LHCN-M2 (cell line): ENCODE measurements at regions not wholly inside any gene's neighbourhood (a gene's known extent, or its start where the extent isn't known, plus 50 kb on each side); places are given as distances from the start of the nearest gene placed in this dataset.

ENCODE experiments used
- DNase-seq: peaks from one replicate; pipeline ENCODE4 v3.0.0-alpha.2; 2012; ENCODE audit warnings: low read depth

DNA sequence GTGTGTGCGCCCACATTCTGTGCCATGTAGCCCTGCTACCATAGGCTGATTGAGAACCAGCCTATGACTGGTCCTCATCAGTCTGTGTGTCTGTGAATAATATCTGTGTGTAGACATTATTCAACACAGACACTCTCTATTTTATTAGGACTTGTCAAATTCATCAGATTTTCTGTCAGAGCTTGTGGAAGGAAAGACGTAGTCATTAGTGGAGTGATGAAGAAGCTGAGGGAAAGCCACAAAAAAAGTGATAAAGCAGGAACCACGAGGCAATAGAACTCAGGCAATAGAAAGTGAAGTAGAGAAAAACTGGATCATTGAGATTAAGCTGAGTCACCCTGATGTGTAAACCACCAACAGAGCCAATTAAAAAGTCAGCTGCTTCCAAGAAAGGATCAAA, 122.2 kb upstream of the MARCKS start:
- peak; percentile 29 for DNase-seq

DNA sequence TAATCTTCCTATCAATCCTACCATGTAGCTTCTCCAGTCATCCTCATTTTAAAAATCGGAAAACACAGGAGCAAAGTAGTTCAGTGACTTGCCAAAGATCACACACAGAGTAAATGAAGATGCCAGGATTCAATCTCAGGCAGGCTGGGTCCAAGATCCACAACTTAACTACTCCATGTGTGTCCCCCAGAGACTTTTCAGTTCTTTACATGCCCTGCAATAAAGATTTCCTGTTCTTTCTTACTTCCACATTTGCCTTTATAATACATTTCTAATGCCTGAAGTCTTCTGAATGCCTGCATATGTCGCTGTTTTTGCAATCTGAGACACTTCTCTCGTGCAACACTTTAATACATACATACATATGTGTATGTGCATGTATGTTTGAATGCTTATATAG, 121.7 kb upstream of the MARCKS start:
- DNase-seq = no peak

DNA sequence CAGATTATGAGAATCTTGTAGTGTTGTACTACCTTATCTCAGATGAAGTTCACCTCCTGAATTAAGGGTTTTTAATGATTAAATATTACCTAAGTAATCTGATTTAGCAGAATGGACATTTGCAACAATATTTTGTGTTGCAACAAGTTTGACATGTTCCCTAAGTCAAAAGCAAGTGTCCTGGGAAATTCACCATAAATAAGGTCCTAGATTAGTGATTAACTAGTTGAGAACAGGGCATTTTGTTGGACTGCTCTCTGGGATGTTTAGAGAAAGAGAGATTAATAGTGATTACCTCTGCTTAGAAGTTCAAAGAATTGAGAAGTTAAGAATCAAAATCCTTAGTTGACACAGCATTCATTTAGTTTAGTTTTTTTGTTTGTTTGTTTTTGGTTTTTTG, 120.2 kb upstream of the MARCKS start:
- no peak for DNase-seq

DNA sequence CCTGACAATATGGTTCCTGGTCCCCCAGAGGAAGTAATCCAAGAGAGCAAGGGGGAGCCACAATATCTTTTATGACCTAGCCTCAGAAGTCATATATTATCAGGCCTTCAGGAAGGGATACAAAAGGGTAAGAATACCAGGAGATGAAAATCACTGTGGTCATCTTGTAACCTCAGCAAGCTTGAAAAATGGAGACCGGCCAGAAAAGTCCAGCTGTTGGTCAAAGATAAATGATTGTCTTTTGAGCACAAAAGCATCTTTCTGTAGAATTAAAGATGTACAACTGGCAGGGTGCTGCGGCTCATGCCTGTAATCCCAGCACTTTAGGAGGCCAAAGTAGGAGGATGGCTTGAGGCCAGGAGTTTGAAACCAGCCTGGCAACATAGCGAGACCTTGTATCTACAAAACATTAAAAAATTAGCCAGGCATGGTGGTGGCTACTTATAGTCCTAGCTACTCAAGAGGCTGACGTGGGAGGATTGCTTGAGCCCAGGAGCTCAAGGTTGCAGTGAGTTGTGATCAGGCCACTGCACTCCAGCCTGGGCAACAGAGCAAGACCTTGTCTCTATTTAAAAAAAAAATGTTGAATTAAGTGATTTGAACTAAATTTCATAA, 118.0 kb upstream of the MARCKS start:
- DNase-seq = peak; percentile 59

DNA sequence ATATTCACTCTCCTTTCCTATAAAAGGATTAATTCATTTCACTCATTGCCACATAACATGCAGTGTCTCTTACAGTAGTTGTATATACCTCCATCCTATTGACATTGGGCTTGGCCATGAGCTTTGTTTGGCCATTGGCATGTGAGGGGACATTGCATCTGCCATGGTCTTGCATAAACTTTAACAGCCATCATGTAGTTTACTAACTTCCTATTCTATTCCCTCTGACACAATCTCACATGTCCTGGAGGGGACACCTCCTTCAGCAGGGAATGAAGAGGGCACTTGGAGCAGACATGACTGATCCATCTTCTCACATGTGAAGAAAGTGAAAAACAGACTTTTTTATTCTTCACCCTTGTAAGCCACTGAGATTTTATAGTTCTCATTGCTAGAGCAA, 115.5 kb upstream of the MARCKS start:
- no peak for DNase-seq

DNA sequence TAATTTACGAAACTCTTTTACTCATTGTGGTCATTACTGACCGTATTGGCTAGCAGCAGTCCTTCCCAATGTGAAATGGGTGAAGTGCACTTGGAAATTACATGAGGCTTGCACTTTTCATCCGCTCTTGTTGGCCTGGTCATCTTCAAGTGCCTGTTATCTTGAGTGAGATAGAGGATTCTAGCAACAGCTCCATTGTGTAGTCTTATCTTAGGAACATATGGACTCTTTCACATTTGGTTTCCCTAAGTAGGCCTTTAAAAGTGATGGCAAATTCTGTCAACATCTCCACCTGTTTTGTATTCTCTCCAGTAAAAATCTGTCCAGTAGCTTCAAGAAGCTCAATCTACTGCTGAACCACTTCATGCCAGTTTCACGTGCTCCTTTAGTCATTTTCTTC, 114.8 kb upstream of the MARCKS start:
- DNase-seq = no peak

DNA sequence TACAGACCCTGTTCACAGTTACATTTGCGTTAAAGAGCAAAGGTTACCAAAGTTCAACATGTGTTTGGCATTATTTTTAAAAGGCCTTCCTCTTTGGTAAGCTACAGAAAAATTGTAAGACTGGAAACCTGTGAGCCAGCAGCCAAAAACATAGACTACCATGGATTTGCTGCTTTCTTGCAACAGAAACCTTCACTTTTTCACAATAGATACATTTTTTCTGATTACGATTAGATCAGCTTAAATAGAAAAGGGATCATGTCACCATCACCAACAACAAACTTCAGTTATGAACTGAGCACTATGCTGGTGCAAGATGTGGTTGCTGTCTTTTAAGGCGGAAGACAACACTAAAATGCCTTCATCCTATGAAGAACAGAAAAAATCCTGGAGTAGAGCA, 112.3 kb upstream of the MARCKS start:
- DNase-seq = no peak

DNA sequence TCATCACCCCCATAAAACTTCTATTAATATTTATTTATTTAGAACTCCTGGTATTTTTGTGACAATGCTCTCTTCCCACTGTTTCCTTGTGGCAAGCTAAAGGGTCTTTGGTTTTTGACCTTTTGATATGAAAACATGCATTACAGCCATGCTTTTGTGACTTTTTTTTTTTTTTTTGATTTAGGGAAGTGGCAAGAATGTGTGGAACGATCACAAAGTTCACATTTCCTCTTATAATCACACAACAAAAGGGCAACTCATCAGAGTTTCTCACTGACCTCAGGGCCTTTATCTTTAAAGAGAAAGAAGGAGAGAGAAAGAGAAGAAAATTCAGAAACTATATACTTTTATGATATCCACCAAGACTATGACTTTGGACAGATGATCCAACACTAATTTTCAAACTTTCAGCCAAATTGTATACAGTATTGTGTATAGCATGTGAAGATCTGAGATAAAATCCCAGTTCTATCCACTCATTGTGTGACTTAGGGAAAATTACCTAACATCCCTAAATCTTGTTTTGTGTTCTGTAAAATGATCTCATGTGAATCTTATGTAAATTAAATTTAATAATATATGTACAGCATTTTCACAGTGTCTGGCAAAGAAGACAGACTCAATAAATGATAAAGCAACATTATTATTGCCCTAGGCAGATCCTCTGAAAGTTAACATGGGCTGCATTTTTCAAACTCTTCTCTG, 106.8 kb upstream of the MARCKS start:
- DNase-seq = no peak

DNA sequence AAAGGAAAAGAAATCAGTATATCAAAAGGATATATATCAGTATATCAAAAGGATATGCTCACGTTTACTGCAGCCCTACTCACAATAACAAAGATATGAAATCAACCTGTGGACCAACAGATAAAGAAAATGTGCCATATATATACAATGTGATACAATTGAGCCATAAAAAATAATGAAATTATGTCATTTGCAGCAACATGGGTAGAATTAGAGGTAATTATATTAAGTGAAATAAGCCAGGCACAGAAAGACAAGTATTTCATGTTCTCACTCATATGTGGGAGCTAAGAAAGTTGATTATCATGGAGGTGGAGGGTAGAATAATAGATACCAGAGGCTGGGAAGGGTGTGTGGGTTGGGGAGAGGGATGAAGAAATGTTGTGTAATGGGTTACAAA, 102.9 kb upstream of the MARCKS start:
- DNase-seq = no peak

DNA sequence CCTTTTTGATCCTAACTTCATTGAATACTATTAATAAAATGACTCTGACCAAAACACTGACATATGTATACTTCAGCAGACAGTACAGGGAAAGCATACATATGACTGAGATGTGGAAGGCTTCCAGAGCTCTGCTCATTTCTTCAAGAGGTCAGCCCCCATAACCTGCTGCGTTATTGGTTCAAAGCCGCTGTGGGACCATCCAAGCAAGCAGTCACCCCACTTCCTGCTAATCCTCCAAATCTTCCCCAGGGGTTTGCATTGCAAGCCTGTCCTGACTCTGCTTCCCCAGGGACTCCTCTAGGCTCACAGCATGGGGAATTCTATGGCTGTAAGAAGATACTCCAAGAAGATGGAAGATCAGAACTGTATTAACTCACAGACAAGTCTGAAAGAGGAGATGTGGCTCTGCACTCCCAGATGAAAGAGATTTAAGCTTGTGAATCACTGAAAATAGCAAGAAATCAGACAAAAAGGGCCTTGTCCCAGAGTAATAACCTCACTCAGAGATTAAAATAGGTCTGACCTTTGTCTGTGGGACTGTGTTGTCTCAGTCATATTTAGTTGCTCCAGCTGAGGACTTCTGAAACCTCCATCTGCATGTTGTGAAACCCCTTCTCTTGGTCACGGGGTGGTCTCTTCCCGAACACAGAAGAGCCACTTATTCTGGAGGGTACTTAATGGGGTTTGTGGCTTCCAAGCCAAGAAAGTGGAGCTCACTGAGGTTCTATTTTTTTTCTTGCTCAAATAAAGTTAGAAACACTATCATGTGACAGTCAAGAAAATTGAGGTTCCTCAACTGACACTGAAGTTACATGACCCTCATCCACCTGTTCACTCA, 101.5 kb upstream of the MARCKS start:
- no peak for DNase-seq

DNA sequence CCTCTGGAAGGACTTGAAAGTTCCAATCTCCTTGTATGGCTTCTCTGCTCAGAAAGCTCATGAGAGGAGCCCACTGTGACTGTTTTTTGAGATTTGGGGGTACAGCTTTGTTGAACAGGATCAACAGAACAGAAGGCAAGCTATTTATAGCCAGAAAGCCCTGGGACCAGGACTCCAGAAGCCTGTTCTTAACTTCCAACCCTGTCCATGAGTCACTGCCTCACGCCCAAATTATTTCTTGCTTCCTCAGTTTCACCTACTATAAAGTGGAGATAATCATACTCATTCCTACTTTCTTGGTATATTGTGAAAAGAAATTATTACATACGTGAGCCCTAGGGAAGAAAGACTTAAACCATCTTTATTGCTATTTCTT, 100.9 kb upstream of the MARCKS start:
- DNase-seq = no peak

DNA sequence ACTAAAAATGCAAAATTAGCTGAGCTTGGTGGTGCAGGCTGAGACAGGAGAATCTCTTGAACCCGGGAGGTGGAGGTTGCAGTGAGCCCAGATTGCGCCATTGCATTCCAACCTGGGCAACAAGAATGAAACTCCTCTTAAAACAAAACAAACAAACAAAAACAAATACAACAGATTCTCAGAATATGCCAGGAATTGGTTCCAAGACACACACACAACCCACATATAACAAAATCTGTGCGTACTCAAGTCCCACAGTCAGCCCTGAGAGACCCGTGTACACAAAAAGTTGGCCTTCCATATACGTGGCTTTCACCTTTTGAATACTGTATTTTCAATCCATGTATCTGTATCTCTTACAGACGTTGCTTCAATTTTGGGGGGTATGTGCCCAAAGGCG, 98.9 kb upstream of the MARCKS start:
- no peak for DNase-seq

DNA sequence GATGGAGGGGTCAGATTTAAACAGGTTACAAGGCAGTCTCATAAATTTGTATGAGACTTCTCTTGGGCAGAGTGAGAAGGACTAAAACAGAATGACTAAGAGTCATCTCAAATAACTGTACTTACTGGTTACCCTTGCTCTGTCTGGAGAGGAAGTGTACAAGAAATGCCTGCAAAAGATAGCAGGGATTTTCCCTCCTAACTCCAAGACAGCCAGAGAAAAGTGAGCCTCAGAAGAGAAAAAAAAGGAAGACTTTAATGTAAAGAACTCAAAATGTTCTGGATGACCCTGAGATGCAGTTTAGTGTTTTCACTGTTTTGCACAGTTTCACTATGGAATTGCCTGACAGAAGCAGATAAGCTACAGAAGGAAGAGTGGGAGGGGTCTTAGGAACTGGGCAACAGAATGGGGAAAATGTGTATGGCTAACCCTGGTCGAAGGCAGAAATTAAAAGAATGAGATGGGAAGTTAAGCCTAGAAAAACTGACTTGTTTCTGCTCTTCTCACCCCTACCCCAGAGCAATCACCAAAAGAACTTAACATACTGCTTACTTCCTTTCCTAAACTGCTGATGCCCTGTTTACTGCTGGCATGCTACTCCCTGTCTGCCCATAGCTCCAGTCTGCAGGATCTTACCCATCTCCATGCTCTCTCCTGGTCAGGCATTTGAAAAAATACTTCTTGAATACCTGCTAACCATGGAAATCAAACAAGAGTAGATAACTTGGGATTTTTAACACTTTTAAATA, 98.1 kb upstream of the MARCKS start:
- DNase-seq = no peak

DNA sequence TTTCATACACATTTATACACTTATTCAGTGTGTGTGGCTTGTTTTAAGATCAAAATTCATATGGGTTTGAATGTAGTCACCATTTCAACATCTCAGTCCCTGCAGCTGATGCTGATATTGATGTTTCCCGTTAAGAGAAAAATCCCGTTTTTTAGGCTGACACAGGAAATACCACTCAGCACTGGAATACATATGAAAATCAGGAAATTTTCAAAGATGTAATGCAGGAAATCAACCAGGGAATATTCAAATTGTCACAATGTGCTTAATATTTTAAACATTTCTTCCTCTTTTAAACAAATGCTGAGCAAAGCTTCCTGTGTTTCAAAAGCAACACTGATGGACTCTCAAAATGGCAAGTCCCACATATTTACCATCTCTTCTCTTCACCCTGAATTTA, 94.5 kb upstream of the MARCKS start:
- no peak for DNase-seq

DNA sequence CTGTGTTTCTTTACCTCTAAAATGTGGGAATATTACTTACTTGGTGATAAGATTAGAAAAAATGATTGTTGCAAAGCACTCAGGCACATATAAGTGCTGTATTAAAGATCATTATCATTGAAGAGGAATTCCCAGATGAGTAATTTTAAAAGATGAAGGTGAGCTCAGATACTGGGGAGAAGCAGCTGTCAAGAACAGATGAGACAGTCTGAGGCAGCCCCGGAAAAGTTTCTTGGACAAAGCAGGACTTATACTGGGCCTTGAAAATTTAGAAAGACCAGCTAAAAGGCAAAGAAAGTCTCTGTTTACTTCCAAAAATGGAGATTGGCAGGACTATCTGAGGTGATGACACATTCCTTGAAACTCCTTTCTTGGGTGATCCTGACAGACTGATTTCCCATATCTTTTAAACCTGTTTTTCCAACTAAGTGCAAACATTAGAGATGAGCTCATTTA, 93.8 kb upstream of the MARCKS start:
- DNase-seq = peak; percentile 20

DNA sequence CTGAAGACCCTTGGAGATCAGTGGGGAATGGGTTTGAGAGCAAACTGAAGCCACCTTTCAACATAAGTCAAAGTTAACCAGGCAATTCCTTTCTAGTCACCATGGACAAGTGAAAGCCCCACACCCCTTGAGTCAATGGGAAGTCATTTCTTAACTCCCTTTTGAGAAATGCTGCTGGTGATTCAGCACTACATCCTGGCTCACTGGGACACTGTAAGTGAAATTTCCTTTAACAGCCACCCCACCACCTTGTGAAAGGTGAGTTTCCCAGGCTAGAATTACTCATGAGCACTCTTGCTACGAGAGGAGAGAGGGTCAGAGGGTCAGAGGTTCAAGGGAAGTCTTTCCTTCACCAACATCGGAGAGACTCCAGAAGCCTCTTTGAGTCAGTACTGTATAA, 93.3 kb upstream of the MARCKS start:
- DNase-seq = peak; percentile 47

DNA sequence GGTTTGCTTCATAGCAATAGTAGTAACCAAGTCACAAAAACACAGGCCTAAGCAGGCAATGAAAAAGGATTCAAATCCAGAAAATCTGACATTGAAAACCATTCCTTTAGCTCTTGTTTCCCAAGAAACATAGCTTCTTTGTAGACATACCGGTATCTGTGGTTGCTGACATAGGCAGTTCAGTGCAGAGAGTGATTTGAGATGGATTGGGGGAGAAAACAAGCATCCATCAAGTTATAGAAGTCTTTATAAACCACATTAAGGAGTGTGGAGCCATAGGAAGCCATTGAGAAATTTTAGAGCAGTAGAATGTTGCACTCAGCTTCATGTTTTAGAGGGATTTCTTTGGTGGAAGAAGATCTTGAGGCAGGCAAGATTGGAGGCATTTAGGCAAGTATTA, 91.2 kb upstream of the MARCKS start:
- no peak for DNase-seq

DNA sequence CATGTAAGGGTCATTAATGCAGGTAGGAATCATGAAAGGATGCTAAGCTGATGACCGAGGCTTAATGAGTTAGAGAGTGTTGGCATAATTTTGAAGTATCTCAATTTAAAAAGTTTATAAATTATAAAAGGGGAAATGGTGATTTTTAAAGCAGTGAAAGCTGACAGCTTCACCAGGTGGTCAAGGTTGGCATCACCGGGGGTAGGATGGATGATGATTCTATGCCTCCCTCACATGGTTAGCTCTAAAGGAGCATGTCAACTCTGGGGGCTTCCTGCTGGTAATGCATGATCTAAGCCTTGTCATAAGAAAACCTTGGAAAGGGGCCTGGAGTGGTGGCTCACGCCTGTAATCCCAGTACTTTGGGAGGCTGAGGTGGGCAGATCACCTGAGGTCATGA, 89.2 kb upstream of the MARCKS start:
- no peak for DNase-seq

DNA sequence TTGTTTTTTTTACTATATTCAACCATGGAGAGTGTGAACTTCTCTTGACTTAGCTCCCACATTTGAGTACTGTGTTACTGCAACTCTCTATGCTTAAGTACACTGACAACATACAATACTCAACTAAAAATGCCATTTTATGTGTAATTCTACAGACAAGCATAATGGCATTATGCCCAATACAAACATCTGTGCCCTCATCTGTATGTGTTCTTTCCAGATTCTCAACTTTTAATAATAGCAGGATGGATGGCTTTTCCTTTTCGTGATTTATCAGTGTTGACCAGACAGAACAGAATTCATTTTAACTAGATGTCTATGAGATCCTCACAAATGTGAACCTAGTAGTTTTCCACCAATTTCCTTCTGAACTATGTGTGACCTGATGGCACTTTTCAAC, 84.2 kb upstream of the MARCKS start:
- DNase-seq = no peak

DNA sequence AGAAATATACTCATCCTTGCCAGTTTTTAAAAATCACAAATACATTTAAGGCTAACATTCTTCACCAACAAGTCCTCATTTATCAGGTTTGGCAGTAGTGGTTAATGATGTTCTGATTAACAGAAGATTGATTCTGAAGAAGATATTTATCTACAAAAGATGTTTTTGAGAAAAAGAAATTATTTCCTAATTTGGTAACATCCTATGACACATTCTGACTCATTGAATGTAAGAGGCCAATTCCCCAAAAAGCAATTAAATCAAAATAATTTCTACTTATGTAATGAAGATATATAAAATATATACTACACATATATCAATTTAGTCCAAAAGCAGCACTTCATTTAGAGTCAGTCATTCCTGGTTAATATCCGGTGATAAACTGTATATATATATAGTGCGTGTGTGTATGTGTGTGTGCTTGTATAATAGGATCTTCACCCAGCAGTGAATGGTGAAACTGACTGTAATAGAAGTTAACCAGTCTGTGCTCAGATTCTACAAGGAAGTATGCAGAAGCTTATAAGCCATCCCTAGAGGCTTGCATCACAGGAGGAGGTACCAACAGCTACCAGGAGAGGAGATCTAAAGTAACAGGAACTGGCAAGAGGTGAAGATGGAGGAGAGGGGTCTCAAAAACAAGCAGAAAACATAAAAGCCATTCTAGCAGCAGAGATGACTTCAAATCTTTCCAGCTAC, 82.9 kb upstream of the MARCKS start:
- peak; percentile 63 for DNase-seq

DNA sequence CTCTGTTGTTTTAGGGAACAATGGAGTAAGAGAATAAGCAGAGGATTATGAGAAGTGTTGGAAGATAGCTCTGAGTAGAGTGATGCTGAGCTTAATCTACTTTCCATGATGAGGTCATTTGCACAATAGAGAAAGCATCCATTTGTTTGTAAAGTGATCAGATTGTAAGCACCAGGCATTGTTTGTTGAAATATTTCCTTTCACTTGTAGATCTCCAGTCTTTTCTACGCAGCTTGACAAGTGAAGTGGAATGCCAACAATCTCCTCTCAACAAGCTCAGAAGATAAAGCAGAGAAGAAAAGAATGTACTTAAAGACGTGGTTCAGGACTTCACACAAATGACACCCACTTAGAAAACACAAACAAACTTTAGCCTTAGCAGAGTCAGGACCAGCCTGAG, 80.1 kb upstream of the MARCKS start:
- no peak for DNase-seq

DNA sequence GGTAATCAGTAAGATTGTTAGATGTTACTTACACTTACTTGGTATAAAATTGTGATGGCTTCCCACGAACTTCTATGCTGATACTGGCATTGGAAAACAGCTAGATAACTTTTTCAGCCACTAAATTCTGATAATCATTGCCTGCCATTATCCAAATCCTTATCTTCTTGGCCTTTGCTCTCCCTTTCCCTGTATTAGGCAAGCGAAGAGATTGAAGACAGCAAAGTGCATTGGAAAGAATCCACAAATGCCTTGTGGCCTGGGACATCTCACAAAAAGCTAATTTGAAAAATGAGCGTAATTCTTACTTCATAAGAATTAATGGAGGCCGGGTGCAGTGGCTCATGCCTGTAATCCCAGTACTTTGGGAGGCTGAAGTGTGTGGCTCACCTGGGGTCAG, 79.5 kb upstream of the MARCKS start:
- DNase-seq = no peak
